Head of caudate nucleus (tissue), 42 donors: ENCODE measurements at regions not wholly inside any gene's neighbourhood (a gene's known extent, or its start where the extent isn't known, plus 50 kb on each side); places are given as distances from the start of the nearest gene placed in this dataset.
A peak's percentile ranks its signal among the peaks of the same experiment; 100 is the strongest.

Source experiments
- DNase-seq, 42 donors: peaks; one replicate each; pipeline versions ENCODE4 v3.0.0 to v3.0.0-alpha.2; 2020 to 2021; ENCODE audit warnings: mixed read lengths in 7 of 42
- intact Hi-C: fragments of 100-400 bp; cut with DNase I; formaldehyde crosslinking; loops from one replicate; pipeline ENCODE4 v1.15.0; 2022

DNA sequence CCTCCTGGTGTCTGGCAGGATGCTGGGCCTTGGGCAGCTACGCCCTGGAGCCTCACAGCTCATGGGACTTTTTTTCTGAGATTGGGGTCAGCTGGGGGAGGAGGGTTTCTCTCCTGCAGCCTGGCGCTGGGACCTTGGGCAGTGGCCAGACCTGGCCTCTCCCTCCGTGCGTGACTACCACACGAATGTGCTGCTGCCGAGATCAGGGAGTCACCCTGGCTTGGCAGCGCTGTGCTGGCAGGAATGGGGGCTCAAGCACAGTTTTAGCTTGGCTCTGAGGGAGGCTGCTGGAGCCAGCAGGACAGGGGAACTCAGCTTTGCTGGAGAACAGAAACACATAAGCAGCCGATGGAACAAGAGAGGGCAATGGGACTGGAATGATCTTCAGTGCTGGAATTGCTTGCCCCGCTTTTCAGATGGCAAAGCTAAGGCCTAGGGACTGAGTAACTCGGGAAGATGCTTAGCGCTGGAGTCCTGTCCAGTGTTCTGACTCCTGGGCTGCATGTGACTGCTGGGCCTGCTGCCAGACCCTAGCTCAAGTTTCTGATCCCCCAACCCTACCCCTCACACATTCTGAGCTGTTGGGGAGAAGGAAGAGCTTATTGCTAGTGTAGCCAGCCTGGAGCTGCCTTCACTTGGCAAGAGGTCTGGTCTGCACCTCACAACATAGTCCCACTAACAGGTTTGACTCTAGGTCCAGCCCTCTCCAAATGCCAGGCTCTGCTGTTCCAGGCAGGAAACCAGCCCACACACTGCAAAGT, 69.9 kb downstream of the NAV1 start:
- peak in 12 of 42 donors; percentile 12 to 59 (median 40) for DNase-seq
- intact Hi-C loops = no loop called here

DNA sequence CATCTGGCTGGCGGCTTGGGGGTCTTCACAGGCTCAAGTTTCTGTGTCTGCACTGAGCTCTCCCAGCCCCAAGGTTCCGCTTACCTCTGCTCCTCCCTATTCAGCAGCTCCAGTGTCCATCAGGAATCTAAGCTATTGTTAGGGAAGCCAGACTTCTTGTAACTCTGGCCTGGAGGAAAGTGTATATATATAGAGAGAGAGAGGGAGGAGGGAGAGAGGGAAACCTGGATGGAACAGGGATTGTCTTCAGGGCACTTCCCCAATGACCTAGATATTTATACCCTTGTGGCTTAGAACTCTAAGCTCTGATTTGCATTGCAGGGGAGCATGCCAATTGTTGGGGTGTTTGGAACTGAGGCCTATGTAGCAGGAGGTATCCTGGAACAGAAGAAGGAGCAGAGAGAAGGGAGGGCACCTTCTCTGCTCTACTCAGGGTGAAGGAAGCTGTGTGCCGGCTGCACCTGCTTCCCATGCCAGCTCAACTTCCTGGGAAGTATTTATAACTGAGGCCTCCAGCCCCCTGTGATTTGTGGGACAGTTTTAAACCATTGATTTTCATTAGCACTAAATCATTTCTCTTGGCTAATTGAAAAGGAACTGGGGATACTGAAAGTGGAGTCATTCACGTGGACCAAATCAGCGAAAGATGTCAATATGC, 70.9 kb downstream of the NAV1 start:
- DNase-seq = no peak
- intact Hi-C loops = no loop called here

GRCh38 chr1:201610858-201611257, 71.9 kb downstream of the NAV1 start:
- intact Hi-C loops = no loop called here
- peak in 1 of 42 donors; percentile 47 for DNase-seq

- intact Hi-C loops = no loop called here
- DNase-seq = no peak
These were observed 73.7 kb downstream of the NAV1 start for GRCh38 chr1:201612645-201613044.

DNA sequence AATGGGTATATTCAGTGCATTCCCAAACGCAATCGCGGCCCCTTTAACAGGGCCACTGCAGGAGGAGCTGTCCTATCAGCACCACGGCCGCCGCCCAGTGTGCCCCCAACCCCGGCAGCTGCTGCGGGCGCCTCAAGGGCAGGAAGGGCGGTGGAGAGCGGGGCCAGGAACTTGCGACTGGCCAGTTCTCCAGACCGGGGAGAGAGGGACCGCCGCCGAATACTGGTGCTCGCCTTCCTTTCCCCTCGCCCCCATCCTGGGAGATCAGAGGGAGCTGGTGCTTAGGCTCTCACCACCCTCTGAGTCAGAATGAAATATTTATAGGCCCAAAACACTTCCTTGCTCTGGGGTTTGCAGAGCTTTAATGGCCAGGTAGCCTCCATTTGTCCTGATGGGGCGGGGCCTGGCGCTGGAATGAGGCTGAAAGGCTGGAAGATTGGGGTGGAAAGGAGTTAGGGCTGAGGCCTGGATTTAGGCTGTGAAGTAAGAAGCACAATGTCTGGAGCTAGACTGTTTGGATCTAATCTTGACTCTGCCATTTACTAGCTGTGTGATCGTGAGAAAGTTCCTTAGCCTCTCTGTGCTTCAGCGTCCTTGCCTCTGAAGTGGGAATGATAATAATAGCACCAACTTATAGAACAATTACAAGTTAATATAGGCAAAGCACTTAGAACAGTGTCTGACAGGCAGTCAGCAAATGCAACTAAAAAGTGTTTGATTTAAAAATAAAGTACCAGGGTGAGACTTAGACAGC, 75.5 kb downstream of the NAV1 start:
- intact Hi-C loops = no loop called here
- DNase-seq = peak in 8 of 42 donors; percentile 21 to 69 (median 34)

DNA sequence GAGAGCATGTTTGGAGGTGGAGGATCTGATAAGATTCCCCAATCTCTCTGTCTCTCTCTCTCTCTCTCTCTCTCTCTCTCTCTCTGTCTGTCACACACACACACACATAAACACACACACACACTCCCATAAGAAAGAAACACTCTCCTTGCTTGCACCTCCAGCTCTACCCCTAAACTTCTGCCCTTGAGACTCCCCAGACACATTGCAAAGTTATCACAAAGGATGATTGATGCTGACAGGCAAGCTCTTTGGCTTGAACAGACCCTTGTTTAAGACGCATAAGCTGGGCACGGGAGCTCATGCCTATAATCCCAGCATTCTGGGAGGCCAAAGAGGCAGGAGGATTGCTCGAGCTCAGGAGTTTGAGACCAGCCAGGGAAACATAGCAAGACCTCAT, 78.2 kb downstream of the NAV1 start:
- intact Hi-C loops = no loop called here
- DNase-seq = no peak

DNA sequence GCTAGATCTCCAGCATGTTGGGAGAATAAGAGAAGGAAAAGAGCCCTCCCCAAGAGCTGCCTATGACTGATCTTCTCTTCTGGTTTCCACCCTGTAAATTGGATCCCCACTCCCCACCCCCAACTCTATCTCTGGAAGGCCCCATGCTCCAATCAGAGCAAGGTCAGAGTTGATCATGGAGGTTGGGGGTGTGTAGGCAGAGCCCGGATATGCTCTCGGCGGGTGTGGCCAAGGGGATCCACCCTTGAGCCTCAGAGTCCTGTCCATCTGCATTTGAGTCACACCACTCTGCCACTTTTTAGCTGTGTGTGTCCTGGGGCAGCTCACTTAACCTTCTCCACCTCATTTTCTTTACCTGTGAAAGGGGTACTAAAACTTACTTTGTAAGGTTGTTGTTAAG, 79.5 kb downstream of the NAV1 start:
- DNase-seq = no peak
- intact Hi-C loops = no loop called here

DNA sequence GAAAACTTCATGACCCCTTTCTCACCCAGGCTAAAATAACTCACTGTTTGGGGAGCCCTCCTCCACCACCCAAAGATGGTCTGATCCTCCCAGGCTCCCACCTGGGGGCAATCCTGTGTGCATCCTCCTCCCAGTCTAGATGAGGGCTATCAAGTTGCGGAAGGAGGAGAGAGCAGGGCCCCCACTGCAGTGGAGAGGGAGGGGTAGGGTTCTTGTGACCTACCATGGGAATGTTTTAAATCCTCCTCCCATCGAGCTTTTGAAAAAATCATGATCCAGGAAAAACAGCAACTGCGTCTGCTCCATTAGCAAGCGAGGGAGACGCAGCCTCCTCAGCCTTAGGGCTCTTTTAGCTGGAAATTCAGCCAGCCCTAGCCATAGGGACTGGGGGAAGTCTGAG, 80.0 kb downstream of the NAV1 start:
- intact Hi-C loops = no loop called here
- no peak for DNase-seq

- no peak for DNase-seq
- intact Hi-C loops = no loop called here
These were observed 80.6 kb downstream of the NAV1 start for GRCh38 chr1:201619513-201619912.

GRCh38 chr1:201622353-201622752, 83.4 kb downstream of the NAV1 start:
- DNase-seq = no peak
- intact Hi-C loops = no loop called here

GRCh38 chr1:201622824-201623223, 83.9 kb downstream of the NAV1 start:
- DNase-seq = no peak
- intact Hi-C loops = no loop called here

- intact Hi-C loops = no loop called here
- DNase-seq = no peak
These were observed 85.9 kb downstream of the NAV1 start for GRCh38 chr1:201624741-201625225.

GRCh38 chr1:201625226-201625761, 86.4 kb downstream of the NAV1 start:
- no peak for DNase-seq
- intact Hi-C loops = no loop called here

DNA sequence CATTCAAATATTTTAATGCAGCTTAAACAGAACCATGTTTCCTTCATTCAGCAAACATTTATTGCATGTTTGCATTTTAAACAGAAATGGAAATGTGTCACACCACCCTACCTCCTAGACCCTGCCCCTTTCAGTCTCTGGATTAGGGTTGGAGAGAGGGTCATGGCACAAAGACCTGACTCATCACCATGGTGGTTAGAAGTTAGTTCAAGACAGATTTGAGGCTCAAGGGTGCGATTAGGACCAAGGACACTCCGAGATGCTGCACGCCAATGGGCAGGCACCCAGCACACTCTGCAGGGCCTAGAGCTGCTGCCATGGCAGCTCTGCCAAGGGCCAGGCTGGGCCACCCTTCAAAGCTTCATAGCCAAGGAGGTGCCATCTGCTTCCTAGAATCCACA, 86.9 kb downstream of the NAV1 start:
- DNase-seq = no peak
- intact Hi-C loops = no loop called here

DNA sequence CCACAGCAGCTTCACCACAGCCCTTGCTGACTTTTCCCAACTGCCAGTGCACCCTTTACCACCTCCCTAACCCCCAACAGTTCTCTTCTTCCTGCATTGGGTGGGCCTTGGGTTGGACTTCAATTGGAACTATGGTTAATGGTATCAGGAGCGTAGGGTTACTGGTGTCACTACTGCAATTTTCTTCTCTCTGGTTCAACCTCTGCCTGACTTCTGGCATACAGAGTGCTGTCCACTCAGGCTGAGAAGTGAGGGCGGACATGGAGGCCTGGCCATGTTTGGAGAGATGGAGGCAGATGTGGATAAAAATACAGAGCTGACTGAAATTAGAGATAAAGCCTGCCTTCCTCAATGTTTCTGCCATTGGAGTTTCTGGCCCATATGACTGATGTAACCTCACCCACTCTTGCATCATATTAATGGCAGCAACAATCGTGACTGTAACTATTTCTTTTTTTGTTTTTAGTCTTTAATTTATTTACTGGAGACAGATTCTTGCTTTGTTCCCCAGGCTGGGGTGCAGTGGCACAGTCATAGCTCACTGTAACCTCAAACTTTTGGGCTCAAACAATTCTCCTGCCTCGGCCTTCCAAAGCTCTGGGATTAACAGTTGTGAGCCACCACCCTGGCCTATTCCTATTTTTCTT, 87.8 kb downstream of the NAV1 start:
- DNase-seq = no peak
- intact Hi-C loops = no loop called here

- DNase-seq = peak in 38 of 42 donors; percentile 31 to 84 (median 56)
- intact Hi-C loops = no loop called here
These were observed 89.6 kb downstream of the NAV1 start for GRCh38 chr1:201628490-201628889.

- no peak for DNase-seq
- intact Hi-C loops = no loop called here
These were observed 91.7 kb downstream of the NAV1 start for GRCh38 chr1:201630582-201630981.

- intact Hi-C loops = no loop called here
- peak in 34 of 42 donors; percentile 28 to 87 (median 62) for DNase-seq
These were observed 92.1 kb downstream of the NAV1 start for GRCh38 chr1:201631037-201631436.

- no peak for DNase-seq
- intact Hi-C loops = no loop called here
These were observed 93.5 kb downstream of the NAV1 start for GRCh38 chr1:201632364-201632952.
